GM18520 (cell line): ENCODE measurements at regions not wholly inside any gene's neighbourhood (a gene's known extent, or its start where the extent isn't known, plus 50 kb on each side); places are given as distances from the start of the nearest gene placed in this dataset.
"Not testable (repeated sequence)": the region's sequence is repeated elsewhere in the genome, so short reads cannot be mapped to it uniquely, and the experiment has no call there.

Experiments used
- ATAC-seq: cut with Tn5 transposase; IDR thresholded peaks from one replicate; pipeline ENCODE4 v1.9.1; 2021; ENCODE audit not compliant: unreplicated experiment

- no peak for ATAC-seq
Observed at GRCh38 chr7:145481985-145482384, 634.6 kb upstream of the CNTNAP2 start.

- ATAC-seq = no peak
Observed at GRCh38 chr7:145478541-145478940, 638.1 kb upstream of the CNTNAP2 start.

- no peak for ATAC-seq
Observed at GRCh38 chr7:145474009-145474686, 638.3 kb upstream of the TPK1 start.

- ATAC-seq = no peak
Observed at GRCh38 chr7:145471883-145472282, 636.0 kb upstream of the TPK1 start.

- ATAC-seq = no peak
Observed at GRCh38 chr7:145464287-145464686, 628.4 kb upstream of the TPK1 start.

- ATAC-seq = no peak
Observed at GRCh38 chr7:145462463-145462862, 626.6 kb upstream of the TPK1 start.

GRCh38 chr7:145434811-145435210 lies 599.0 kb upstream of the TPK1 start:
- no peak for ATAC-seq

GRCh38 chr7:145431834-145432233 lies 596.0 kb upstream of the TPK1 start:
- peak; percentile 39 for ATAC-seq

- not testable (repeated sequence) for ATAC-seq
Observed at GRCh38 chr7:145418481-145418880, 582.6 kb upstream of the TPK1 start.

GRCh38 chr7:145411066-145411465 lies 575.2 kb upstream of the TPK1 start:
- ATAC-seq = no peak

- no peak for ATAC-seq
Observed at GRCh38 chr7:145398758-145399157, 562.9 kb upstream of the TPK1 start.

GRCh38 chr7:145394126-145394525 lies 558.3 kb upstream of the TPK1 start:
- no peak for ATAC-seq

GRCh38 chr7:145382762-145383161 lies 546.9 kb upstream of the TPK1 start:
- no peak for ATAC-seq

- no peak for ATAC-seq
Observed at GRCh38 chr7:145378197-145378596, 542.3 kb upstream of the TPK1 start.

GRCh38 chr7:145360511-145361100 lies 524.8 kb upstream of the TPK1 start:
- no peak for ATAC-seq

- no peak for ATAC-seq
Observed at GRCh38 chr7:145350334-145350733, 514.5 kb upstream of the TPK1 start.

- not testable (repeated sequence) for ATAC-seq
Observed at GRCh38 chr7:145349452-145349851, 513.6 kb upstream of the TPK1 start.

GRCh38 chr7:145347271-145347670 lies 511.4 kb upstream of the TPK1 start:
- no peak for ATAC-seq

- ATAC-seq = no peak
Observed at GRCh38 chr7:145339319-145339718, 503.5 kb upstream of the TPK1 start.

GRCh38 chr7:145331522-145331921 lies 495.7 kb upstream of the TPK1 start:
- no peak for ATAC-seq

GRCh38 chr7:145331076-145331475 lies 495.2 kb upstream of the TPK1 start:
- ATAC-seq = no peak

- ATAC-seq = no peak
Observed at GRCh38 chr7:145327646-145328045, 491.8 kb upstream of the TPK1 start.

- no peak for ATAC-seq
Observed at GRCh38 chr7:145324081-145324480, 488.2 kb upstream of the TPK1 start.
